NCI-H146 (cell line): ENCODE measurements at regions not wholly inside any gene's neighbourhood (a gene's known extent, or its start where the extent isn't known, plus 50 kb on each side); places are given as distances from the start of the nearest gene placed in this dataset.

Source experiments
- DNase-seq: peaks from one replicate; lab custom pipeline; 2025; lab: John Stamatoyannopoulos, UW

- no peak for DNase-seq
These were observed 104.0 kb downstream of the CYRIA start for GRCh38 chr2:16561676-16562075.

- no peak for DNase-seq
These were observed 104.4 kb downstream of the CYRIA start for GRCh38 chr2:16561251-16561650.

- DNase-seq: no peak
These were observed 106.2 kb downstream of the CYRIA start for GRCh38 chr2:16559278-16560067.

GRCh38 chr2:16554060-16554583 lies 111.5 kb downstream of the CYRIA start:
- DNase-seq: no peak

GRCh38 chr2:16553226-16553625 lies 112.4 kb downstream of the CYRIA start:
- DNase-seq: peak; percentile 58

- no peak for DNase-seq
These were observed 113.4 kb downstream of the CYRIA start for GRCh38 chr2:16552202-16552601.

- DNase-seq: no peak
These were observed 117.6 kb downstream of the CYRIA start for GRCh38 chr2:16548036-16548435.

GRCh38 chr2:16546128-16546754 lies 119.4 kb downstream of the CYRIA start:
- no peak for DNase-seq

- no peak for DNase-seq
These were observed 126.9 kb downstream of the CYRIA start for GRCh38 chr2:16538707-16539106.

GRCh38 chr2:16537347-16537746 lies 128.3 kb downstream of the CYRIA start:
- DNase-seq: no peak

- DNase-seq: no peak
These were observed 139.4 kb downstream of the CYRIA start for GRCh38 chr2:16526193-16526592.

GRCh38 chr2:16525265-16525887 lies 140.3 kb downstream of the CYRIA start:
- peak; percentile 15 for DNase-seq

GRCh38 chr2:16523711-16524110 lies 141.9 kb downstream of the CYRIA start:
- no peak for DNase-seq

- no peak for DNase-seq
These were observed 143.4 kb downstream of the CYRIA start for GRCh38 chr2:16522031-16522831.

GRCh38 chr2:16520891-16521290 lies 144.7 kb downstream of the CYRIA start:
- DNase-seq: no peak

- no peak for DNase-seq
These were observed 149.9 kb downstream of the CYRIA start for GRCh38 chr2:16515696-16516095.

- DNase-seq: no peak
These were observed 152.0 kb downstream of the CYRIA start for GRCh38 chr2:16513626-16514025.

GRCh38 chr2:16511041-16511440 lies 154.6 kb downstream of the CYRIA start:
- DNase-seq: no peak

- no peak for DNase-seq
These were observed 156.6 kb downstream of the CYRIA start for GRCh38 chr2:16509042-16509441.

GRCh38 chr2:16508490-16508851 lies 157.2 kb downstream of the CYRIA start:
- DNase-seq: no peak

- DNase-seq: peak; percentile 52
These were observed 157.8 kb downstream of the CYRIA start for GRCh38 chr2:16507655-16508489.
